Activated CD4-positive, alpha-beta T cell treated with anti-CD3 and anti-CD28 coated beads, Interleukin-2, amount 50 U/mL, for 48 hours (primary cell): ENCODE measurements at regions not wholly inside any gene's neighbourhood (a gene's known extent, or its start where the extent isn't known, plus 50 kb on each side); places are given as distances from the start of the nearest gene placed in this dataset.

Experiments
- DNase-seq, 2 experiments: peaks; one replicate each; pipeline ENCODE4 v3.0.0-alpha.2; 2020

GRCh38 chr2:207236156-207236935 lies 70.6 kb upstream of the KLF7 start:
- no peak for DNase-seq

- DNase-seq: peak; percentile 39 to 62
Observed at GRCh38 chr2:207238831-207239701, 73.3 kb upstream of the KLF7 start.

- no peak for DNase-seq
Observed at GRCh38 chr2:207239754-207240494, 74.2 kb upstream of the KLF7 start.

- DNase-seq: peak in 1 of 2 experiments; percentile 32
Observed at GRCh38 chr2:207240649-207241048, 74.9 kb upstream of the KLF7 start.

GRCh38 chr2:207241198-207241597 lies 75.5 kb upstream of the KLF7 start:
- DNase-seq: peak; percentile 49 to 68

- no peak for DNase-seq
Observed at GRCh38 chr2:207243601-207244000, 77.9 kb upstream of the KLF7 start.

GRCh38 chr2:207244971-207245925 lies 79.5 kb upstream of the KLF7 start:
- no peak for DNase-seq

- no peak for DNase-seq
Observed at GRCh38 chr2:207248702-207249377, 83.1 kb upstream of the KLF7 start.

- no peak for DNase-seq
Observed at GRCh38 chr2:207251022-207251421, 85.3 kb upstream of the KLF7 start.

- DNase-seq: peak in 1 of 2 experiments; percentile 46
Observed at GRCh38 chr2:207251573-207252192, 85.9 kb upstream of the KLF7 start.

GRCh38 chr2:207252416-207252815 lies 86.7 kb upstream of the KLF7 start:
- no peak for DNase-seq

GRCh38 chr2:207252979-207253645 lies 87.4 kb upstream of the KLF7 start:
- no peak for DNase-seq

GRCh38 chr2:207253666-207254345 lies 88.1 kb upstream of the KLF7 start:
- no peak for DNase-seq

GRCh38 chr2:207254591-207255464 lies 89.1 kb upstream of the KLF7 start:
- peak in 1 of 2 experiments; percentile 32 for DNase-seq

GRCh38 chr2:207255565-207256470 lies 90.1 kb upstream of the KLF7 start:
- no peak for DNase-seq

- DNase-seq: no peak
Observed at GRCh38 chr2:207256476-207257207, 90.9 kb upstream of the KLF7 start.
